ENCODE measurements at regions not wholly inside any gene's neighbourhood (a gene's known extent, or its start where the extent isn't known, plus 50 kb on each side); places are given as distances from the start of the nearest gene placed in this dataset.

- DNase-seq (ENCODE audit: low read depth): no peak
Measured at GRCh38 chr2:193668557-193669323, 1474.0 kb upstream of the TMEFF2 start.

GRCh38 chr2:193627927-193628272 lies 1433.2 kb upstream of the TMEFF2 start:
- no peak for DNase-seq (ENCODE audit: low read depth)

- no peak for DNase-seq (ENCODE audit: low read depth)
Measured at GRCh38 chr2:193627187-193627926, 1432.6 kb upstream of the TMEFF2 start.

- DNase-seq (ENCODE audit: low read depth): no peak
Measured at GRCh38 chr2:193608451-193608850, 1413.7 kb upstream of the TMEFF2 start.

GRCh38 chr2:193590831-193591230 lies 1396.1 kb upstream of the TMEFF2 start:
- no peak for DNase-seq (ENCODE audit: low read depth)

GRCh38 chr2:193584522-193584938 lies 1389.8 kb upstream of the TMEFF2 start:
- DNase-seq (ENCODE audit: low read depth): peak; percentile 60

GRCh38 chr2:193583638-193584400 lies 1389.1 kb upstream of the TMEFF2 start:
- peak; percentile 21 for DNase-seq (ENCODE audit: low read depth)

- DNase-seq (ENCODE audit: low read depth): no peak
Measured at GRCh38 chr2:193581807-193582206, 1387.1 kb upstream of the TMEFF2 start.

GRCh38 chr2:193580176-193580950 lies 1385.6 kb upstream of the TMEFF2 start:
- no peak for DNase-seq (ENCODE audit: low read depth)

- DNase-seq (ENCODE audit: low read depth): no peak
Measured at GRCh38 chr2:193566886-193567285, 1372.2 kb upstream of the TMEFF2 start.

GRCh38 chr2:193566276-193566675 lies 1371.5 kb upstream of the TMEFF2 start:
- no peak for DNase-seq (ENCODE audit: low read depth)

GRCh38 chr2:193562031-193562430 lies 1367.3 kb upstream of the TMEFF2 start:
- DNase-seq (ENCODE audit: low read depth): no peak

GRCh38 chr2:193561054-193561453 lies 1366.3 kb upstream of the TMEFF2 start:
- peak; percentile 25 for DNase-seq (ENCODE audit: low read depth)

- DNase-seq (ENCODE audit: low read depth): peak; percentile 47
Measured at GRCh38 chr2:193556766-193557470, 1362.2 kb upstream of the TMEFF2 start.

- no peak for DNase-seq (ENCODE audit: low read depth)
Measured at GRCh38 chr2:193549661-193550060, 1354.9 kb upstream of the TMEFF2 start.

- DNase-seq (ENCODE audit: low read depth): no peak
Measured at GRCh38 chr2:193542762-193543161, 1348.0 kb upstream of the TMEFF2 start.

- DNase-seq (ENCODE audit: low read depth): no peak
Measured at GRCh38 chr2:193539188-193539587, 1344.5 kb upstream of the TMEFF2 start.

GRCh38 chr2:193538061-193538460 lies 1343.3 kb upstream of the TMEFF2 start:
- no peak for DNase-seq (ENCODE audit: low read depth)

- DNase-seq (ENCODE audit: low read depth): no peak
Measured at GRCh38 chr2:193537531-193537930, 1342.8 kb upstream of the TMEFF2 start.

- no peak for DNase-seq (ENCODE audit: low read depth)
Measured at GRCh38 chr2:193528458-193528857, 1333.7 kb upstream of the TMEFF2 start.

- DNase-seq (ENCODE audit: low read depth): no peak
Measured at GRCh38 chr2:193527146-193527545, 1332.4 kb upstream of the TMEFF2 start.
